ENCODE measurements at regions not wholly inside any gene's neighbourhood (a gene's known extent, or its start where the extent isn't known, plus 50 kb on each side); places are given as distances from the start of the nearest gene placed in this dataset.

- no peak for DNase-seq
Observed at GRCh38 chr2:117738991-117739839, 75.3 kb upstream of the DDX18 start.

- DNase-seq: no peak
Observed at GRCh38 chr2:117745537-117745936, 69.0 kb upstream of the DDX18 start.

GRCh38 chr2:117755768-117756167, 58.7 kb upstream of the DDX18 start:
- no peak for DNase-seq

GRCh38 chr2:117760916-117761315, 53.6 kb upstream of the DDX18 start:
- no peak for DNase-seq

GRCh38 chr2:117762454-117762853, 52.0 kb upstream of the DDX18 start:
- DNase-seq: no peak

GRCh38 chr2:117763804-117764203, 50.7 kb upstream of the DDX18 start:
- DNase-seq: no peak

Measured in NCI-H1092 treated with DMSO at 0.1 percent for 48 hours (cell line).